CD4-positive, alpha-beta T cell (primary cell): ENCODE measurements at regions not wholly inside any gene's neighbourhood (a gene's known extent, or its start where the extent isn't known, plus 50 kb on each side); places are given as distances from the start of the nearest gene placed in this dataset.

Experiments used
- ATAC-seq: fragments of 200-7000 bp; cut with Tn5 transposase; one replicate; pipeline ENCODE4 v1.10.0; 2022; ENCODE audit warnings: mild to moderate bottlenecking; ENCODE audit not compliant: poor library complexity
- CTCF ChIA-PET: fragments of 350-600 bp; sonication (Branson Sonifier 250); formaldehyde crosslinking; loops from one replicate; lab custom pipeline; 2021; ENCODE audit warnings: antibody characterized with exemption, inconsistent platforms; lab: Charles Lee
- POLR2A ChIA-PET: fragments of 350-600 bp; sonication (Branson Sonifier 250); formaldehyde crosslinking; loops from one replicate; lab custom pipeline; 2021; ENCODE audit warnings: antibody characterized with exemption, inconsistent platforms; lab: Charles Lee
- DNase-seq, 14 experiments: peaks; one replicate each; pipeline ENCODE4 v3.0.0-alpha.2; 2013 to 2020; ENCODE audit warnings: mixed read lengths in 2 of 14
- H3K27ac ChIP-seq, 2 donors: one replicate each; pipeline versions ENCODE4 v1.5.1 to v1.7.0; 2013; ENCODE audit warnings: low read length in 2 of 2, low read depth in 1 of 2, mild to moderate bottlenecking in 1 of 2
- H3K27me3 ChIP-seq, 2 experiments: 1 replicate in 1 of 2; 2 replicates in 1 of 2; pipeline versions ENCODE4 v1.6.1 to v1.7.0; 2013; ENCODE audit warnings: low read length in 2 of 2, control low read depth in 1 of 2, mild to moderate bottlenecking in 1 of 2, moderate library complexity in 1 of 2; ENCODE audit not compliant: insufficient read depth in 2 of 2, control insufficient read depth in 1 of 2
- H3K36me3 ChIP-seq: one replicate; pipeline ENCODE4 v1.6.1; 2013; ENCODE audit warnings: low read length, control low read depth; ENCODE audit not compliant: insufficient read depth
- H3K4me1 ChIP-seq: one replicate; pipeline ENCODE4 v1.6.1; 2013; ENCODE audit warnings: low read length, control low read depth; ENCODE audit not compliant: insufficient read depth
- H3K4me3 ChIP-seq: one replicate; pipeline ENCODE4 v1.5.1; 2013; ENCODE audit warnings: mild to moderate bottlenecking, low read length, moderate library complexity
- H3K9me3 ChIP-seq, 2 experiments: 1 replicate in 1 of 2; 2 replicates in 1 of 2; pipeline versions ENCODE4 v1.6.1 to v1.7.0; 2013; ENCODE audit warnings: low read length in 2 of 2, mild to moderate bottlenecking in 2 of 2, control low read depth in 1 of 2, moderate library complexity in 1 of 2; ENCODE audit not compliant: control insufficient read depth in 1 of 2, insufficient read depth in 1 of 2
- H3K27ac Mint-ChIP-seq: one replicate; pipeline ENCODE4 v1.8.0; 2020; ENCODE audit warnings: mixed read lengths
- H3K27me3 Mint-ChIP-seq: one replicate; pipeline ENCODE4 v1.8.0; 2021; ENCODE audit warnings: mixed read lengths
- H3K36me3 Mint-ChIP-seq: one replicate; pipeline ENCODE4 v1.8.0; 2021; ENCODE audit warnings: low read depth, mixed read lengths
- H3K4me1 Mint-ChIP-seq: one replicate; pipeline ENCODE4 v1.8.0; 2021; ENCODE audit warnings: low read depth, mixed read lengths
- H3K4me3 Mint-ChIP-seq: one replicate; pipeline ENCODE4 v1.8.0; 2020; ENCODE audit warnings: mild to moderate bottlenecking, mixed read lengths
- H3K9me3 Mint-ChIP-seq: one replicate; pipeline ENCODE4 v1.8.0; 2020; ENCODE audit warnings: mixed read lengths
- intact Hi-C, 2 experiments: fragments of 100-400 bp; cut with DNase I in 1 of 2; cut with micrococcal nuclease in 1 of 2; formaldehyde crosslinking; loops; one replicate each; pipeline versions ENCODE4 v1.15.1 to v1.9.0; 2023 to 2025; cut with DNase I, micrococcal nuclease
- TF ChIP-seq, protein P1 (sequence below): fragments of 200-600 bp; IDR thresholded peaks from one replicate; pipeline ENCODE4 v1.8.0; 2022; ENCODE audit warnings: antibody characterized with exemption, mild to moderate bottlenecking

DNA sequence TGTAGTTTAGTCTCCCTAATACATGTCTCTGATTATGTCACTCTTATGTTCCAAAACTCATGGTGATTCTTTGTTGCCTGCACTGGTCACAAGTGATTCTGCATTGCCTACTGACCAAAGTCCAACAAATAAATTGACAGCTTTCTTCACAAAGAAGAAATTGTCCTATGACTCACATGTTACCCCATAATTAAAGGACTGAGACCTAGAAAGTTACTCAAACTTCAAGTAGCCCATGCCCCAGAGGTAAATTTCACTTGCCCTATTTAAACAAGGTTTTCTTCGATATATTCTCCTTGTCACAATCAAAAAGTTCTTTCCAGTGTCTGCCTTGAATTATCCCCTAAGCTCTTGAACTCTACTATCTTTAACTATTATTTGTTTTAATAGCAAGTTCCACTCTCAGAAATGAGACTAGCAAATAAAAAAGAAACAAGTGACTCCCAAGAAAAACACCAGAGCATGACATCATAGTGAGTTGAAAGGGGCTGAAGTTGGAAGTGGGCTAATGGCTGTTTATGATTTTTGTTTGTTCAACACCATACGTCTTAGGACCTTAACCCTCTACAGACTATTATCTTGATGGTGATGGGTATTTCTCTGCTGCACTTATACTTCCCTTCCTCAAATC lies 94.5 kb upstream of the BLID start:
- H3K27me3 ChIP-seq = peaks cover 0 to 6% of the 10 kb centered on the region in 2 experiments
- TF ChIP-seq, protein P1, sequence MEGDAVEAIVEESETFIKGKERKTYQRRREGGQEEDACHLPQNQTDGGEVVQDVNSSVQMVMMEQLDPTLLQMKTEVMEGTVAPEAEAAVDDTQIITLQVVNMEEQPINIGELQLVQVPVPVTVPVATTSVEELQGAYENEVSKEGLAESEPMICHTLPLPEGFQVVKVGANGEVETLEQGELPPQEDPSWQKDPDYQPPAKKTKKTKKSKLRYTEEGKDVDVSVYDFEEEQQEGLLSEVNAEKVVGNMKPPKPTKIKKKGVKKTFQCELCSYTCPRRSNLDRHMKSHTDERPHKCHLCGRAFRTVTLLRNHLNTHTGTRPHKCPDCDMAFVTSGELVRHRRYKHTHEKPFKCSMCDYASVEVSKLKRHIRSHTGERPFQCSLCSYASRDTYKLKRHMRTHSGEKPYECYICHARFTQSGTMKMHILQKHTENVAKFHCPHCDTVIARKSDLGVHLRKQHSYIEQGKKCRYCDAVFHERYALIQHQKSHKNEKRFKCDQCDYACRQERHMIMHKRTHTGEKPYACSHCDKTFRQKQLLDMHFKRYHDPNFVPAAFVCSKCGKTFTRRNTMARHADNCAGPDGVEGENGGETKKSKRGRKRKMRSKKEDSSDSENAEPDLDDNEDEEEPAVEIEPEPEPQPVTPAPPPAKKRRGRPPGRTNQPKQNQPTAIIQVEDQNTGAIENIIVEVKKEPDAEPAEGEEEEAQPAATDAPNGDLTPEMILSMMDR = no peak
- H3K27ac ChIP-seq = no peak overlapping the region
- H3K4me3 ChIP-seq = no peak overlapping the region
- no peaks in the 10 kb centered on the region for H3K9me3 Mint-ChIP-seq
- POLR2A ChIA-PET = no interaction called here
- no peaks in the 10 kb centered on the region for H3K36me3 Mint-ChIP-seq
- peaks cover 0 to 6% of the 10 kb centered on the region in 2 experiments for H3K9me3 ChIP-seq
- no peak overlapping the region for H3K27ac Mint-ChIP-seq
- CTCF ChIA-PET = no interaction called here
- no peaks in the 10 kb centered on the region for H3K4me1 ChIP-seq
- H3K4me3 Mint-ChIP-seq = no peak overlapping the region
- ATAC-seq (no peak), DNase-seq (no peak)
- H3K27me3 Mint-ChIP-seq = peaks cover 34% of the 10 kb centered on the region
- no peaks in the 10 kb centered on the region for H3K4me1 Mint-ChIP-seq
- H3K36me3 ChIP-seq = no peaks in the 10 kb centered on the region
- intact Hi-C loops = no loop called here

- Histone ChIP-seq H3K9me3 (peaks cover 0 to 6% of the 10 kb centered on the region in 2 experiments), H3K4me1 (no peaks in the 10 kb centered on the region), H3K36me3 (no peaks in the 10 kb centered on the region), H3K27me3 (peaks cover 0 to 6% of the 10 kb centered on the region in 2 experiments), H3K27ac (no peak overlapping the region), H3K4me3 (no peak overlapping the region)
- ATAC-seq (no peak), DNase-seq (no peak)
- TF ChIP-seq, protein P1 = no peak
- H3K4me1 Mint-ChIP-seq = no peaks in the 10 kb centered on the region
- H3K9me3 Mint-ChIP-seq = no peaks in the 10 kb centered on the region
- no peaks in the 10 kb centered on the region for H3K36me3 Mint-ChIP-seq
- POLR2A ChIA-PET = no interaction called here
- H3K27ac Mint-ChIP-seq = no peak overlapping the region
- intact Hi-C loops = no loop called here
- CTCF ChIA-PET = no interaction called here
- H3K27me3 Mint-ChIP-seq = peaks cover 41% of the 10 kb centered on the region
- no peak overlapping the region for H3K4me3 Mint-ChIP-seq
Observed at GRCh38 chr11:122209619-122210366, 93.8 kb upstream of the BLID start.

GRCh38 chr11:122207921-122208764 lies 92.1 kb upstream of the BLID start:
- CTCF ChIA-PET = no interaction called here
- H3K9me3 ChIP-seq = peaks cover 0 to 2% of the 10 kb centered on the region in 2 experiments
- ATAC-seq = no peak
- no peaks in the 10 kb centered on the region for H3K9me3 Mint-ChIP-seq
- DNase-seq = no peak
- no peak overlapping the region for H3K27ac ChIP-seq
- H3K4me3 Mint-ChIP-seq = no peak overlapping the region
- H3K4me1 ChIP-seq = no peaks in the 10 kb centered on the region
- H3K4me3 ChIP-seq = no peak overlapping the region
- peaks cover 58% of the 10 kb centered on the region for H3K27me3 Mint-ChIP-seq
- no peaks in the 10 kb centered on the region for H3K4me1 Mint-ChIP-seq
- intact Hi-C loops = no loop called here
- TF ChIP-seq, protein P1 = no peak
- H3K36me3 Mint-ChIP-seq = no peaks in the 10 kb centered on the region
- POLR2A ChIA-PET = no interaction called here
- no peaks in the 10 kb centered on the region for H3K36me3 ChIP-seq
- H3K27me3 ChIP-seq = peaks cover under 1 to 11% of the 10 kb centered on the region in 2 experiments
- H3K27ac Mint-ChIP-seq = no peak overlapping the region
